ENCODE measurements at regions not wholly inside any gene's neighbourhood (a gene's known extent, or its start where the extent isn't known, plus 50 kb on each side); places are given as distances from the start of the nearest gene placed in this dataset.

DNA sequence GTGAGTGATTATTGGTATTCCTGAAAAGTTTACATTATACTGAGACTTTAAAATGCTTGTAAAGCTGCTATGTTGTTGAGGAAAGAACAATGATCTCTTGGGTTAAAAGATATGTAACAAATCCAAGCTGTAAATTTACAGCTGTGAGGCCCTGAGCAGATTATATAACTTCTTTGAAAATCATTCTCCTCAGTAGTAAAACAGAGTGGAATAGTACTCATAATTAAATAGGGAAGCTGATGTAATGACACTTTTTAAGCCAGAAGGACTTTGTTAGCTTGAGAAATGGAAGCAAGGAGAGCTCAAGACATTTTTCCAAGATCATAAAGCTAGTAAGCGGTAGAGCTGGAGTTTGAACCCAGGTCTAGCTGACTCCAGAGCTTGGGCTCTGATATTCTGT, 363.9 kb downstream of the TMEM135 start:
- TF ChIP-seq, protein P1, sequence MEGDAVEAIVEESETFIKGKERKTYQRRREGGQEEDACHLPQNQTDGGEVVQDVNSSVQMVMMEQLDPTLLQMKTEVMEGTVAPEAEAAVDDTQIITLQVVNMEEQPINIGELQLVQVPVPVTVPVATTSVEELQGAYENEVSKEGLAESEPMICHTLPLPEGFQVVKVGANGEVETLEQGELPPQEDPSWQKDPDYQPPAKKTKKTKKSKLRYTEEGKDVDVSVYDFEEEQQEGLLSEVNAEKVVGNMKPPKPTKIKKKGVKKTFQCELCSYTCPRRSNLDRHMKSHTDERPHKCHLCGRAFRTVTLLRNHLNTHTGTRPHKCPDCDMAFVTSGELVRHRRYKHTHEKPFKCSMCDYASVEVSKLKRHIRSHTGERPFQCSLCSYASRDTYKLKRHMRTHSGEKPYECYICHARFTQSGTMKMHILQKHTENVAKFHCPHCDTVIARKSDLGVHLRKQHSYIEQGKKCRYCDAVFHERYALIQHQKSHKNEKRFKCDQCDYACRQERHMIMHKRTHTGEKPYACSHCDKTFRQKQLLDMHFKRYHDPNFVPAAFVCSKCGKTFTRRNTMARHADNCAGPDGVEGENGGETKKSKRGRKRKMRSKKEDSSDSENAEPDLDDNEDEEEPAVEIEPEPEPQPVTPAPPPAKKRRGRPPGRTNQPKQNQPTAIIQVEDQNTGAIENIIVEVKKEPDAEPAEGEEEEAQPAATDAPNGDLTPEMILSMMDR (IDR thresholded peaks at IDR 0.05; ENCODE audit: low read depth, low read length) = no peak
- Histone ChIP-seq H3K4me3 (ENCODE audit: low read depth, low read length) (no peak overlapping the region), H3K9me3 (ENCODE audit: severe bottlenecking) (no peaks in the 10 kb centered on the region), H3K27me3 (ENCODE audit: insufficient read depth, low read depth, severe bottlenecking) (no peaks in the 10 kb centered on the region), H3K27ac (no peak overlapping the region), H3K36me3 (no peaks in the 10 kb centered on the region)
- no peak for DNase-seq

GRCh38 chr11:87399341-87399740, 361.6 kb downstream of the TMEM135 start:
- H3K36me3 ChIP-seq = no peaks in the 10 kb centered on the region

GRCh38 chr11:87398931-87399330, 361.2 kb downstream of the TMEM135 start:
- Histone ChIP-seq H3K9me3 (ENCODE audit: severe bottlenecking) (no peaks in the 10 kb centered on the region), H3K4me3 (ENCODE audit: low read depth, low read length) (no peak overlapping the region), H3K27me3 (ENCODE audit: insufficient read depth, low read depth, severe bottlenecking) (no peaks in the 10 kb centered on the region), H3K27ac (no peak overlapping the region), H3K36me3 (no peaks in the 10 kb centered on the region)
- TF ChIP-seq, protein P1 (IDR thresholded peaks at IDR 0.05; ENCODE audit: low read depth, low read length) = no peak
- DNase-seq = no peak

More at GRCh38 chr11:87399341-87399740, 361.6 kb downstream of the TMEM135 start:
- H3K4me3 ChIP-seq (ENCODE audit: low read depth, low read length) = no peak overlapping the region
- no peaks in the 10 kb centered on the region for H3K9me3 ChIP-seq (ENCODE audit: severe bottlenecking)
- TF ChIP-seq, protein P1 (IDR thresholded peaks at IDR 0.05; ENCODE audit: low read depth, low read length) = no peak
- DNase-seq = no peak
- H3K27me3 ChIP-seq (ENCODE audit: insufficient read depth, low read depth, severe bottlenecking) = no peaks in the 10 kb centered on the region
- no peak overlapping the region for H3K27ac ChIP-seq

- H3K4me3 ChIP-seq (ENCODE audit: low read depth, low read length) = no peak overlapping the region
- no peaks in the 10 kb centered on the region for H3K27me3 ChIP-seq (ENCODE audit: insufficient read depth, low read depth, severe bottlenecking)
- no peak for DNase-seq
- H3K9me3 ChIP-seq (ENCODE audit: severe bottlenecking) = no peaks in the 10 kb centered on the region
- TF ChIP-seq, protein P1 (IDR thresholded peaks at IDR 0.05; ENCODE audit: low read depth, low read length) = no peak
- no peak overlapping the region for H3K27ac ChIP-seq
- no peaks in the 10 kb centered on the region for H3K36me3 ChIP-seq
Observed at GRCh38 chr11:87397011-87397865, 359.5 kb downstream of the TMEM135 start.

DNA sequence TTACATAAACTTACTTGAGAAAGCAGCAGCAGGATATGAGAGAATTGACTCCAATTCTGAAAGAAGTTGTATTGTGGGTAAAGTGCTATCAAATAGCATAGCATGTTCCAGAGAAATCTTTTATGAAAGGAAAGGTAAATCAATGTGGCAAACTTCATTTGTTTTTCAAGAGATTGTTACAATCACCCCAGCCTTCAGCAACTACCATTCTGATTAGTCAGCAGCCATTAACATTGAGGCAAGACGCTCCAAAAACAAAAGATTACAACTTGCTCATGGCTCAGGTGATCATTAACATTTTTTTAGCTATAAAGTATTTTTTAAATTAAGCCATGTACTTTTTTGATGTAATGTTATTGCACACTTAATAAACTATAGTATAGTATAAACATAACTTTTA, 357.2 kb downstream of the TMEM135 start:
- H3K27ac ChIP-seq = no peak overlapping the region
- H3K4me3 ChIP-seq (ENCODE audit: low read depth, low read length) = no peak overlapping the region
- H3K27me3 ChIP-seq (ENCODE audit: insufficient read depth, low read depth, severe bottlenecking) = no peaks in the 10 kb centered on the region
- no peak for DNase-seq
- no peaks in the 10 kb centered on the region for H3K9me3 ChIP-seq (ENCODE audit: severe bottlenecking)
- H3K36me3 ChIP-seq = no peaks in the 10 kb centered on the region
- TF ChIP-seq, protein P1 (IDR thresholded peaks at IDR 0.05; ENCODE audit: low read depth, low read length) = no peak

Data from WERI-Rb-1 (cell line).